ENCODE measurements at regions not wholly inside any gene's neighbourhood (a gene's known extent, or its start where the extent isn't known, plus 50 kb on each side); places are given as distances from the start of the nearest gene placed in this dataset.

GRCh38 chr7:137157256-137157655, 186.3 kb downstream of the PTN start:
- H3K9me3 ChIP-seq, result peaks cover 0 to 15% (median 0%) of the 10 kb centered on the region in 12 donors
- 87 to 95% (median 93%) methylated on average over 1 of the region's 1 CpG for WGBS, 4 donors
- intact Hi-C loops (cut with DNase I), result loop anchor here in 1 of 10 donors (10.0 kb wide), 1 partner anchor 292 kb away; the partner anchor contains the start of gene CHRM2
- TF ChIP-seq POLR2A (IDR thresholded peaks at IDR 0.05) (no peak), CTCF (IDR thresholded peaks at IDR 0.05) (no peak)
- H3K36me3 ChIP-seq, result no peaks in the 10 kb centered on the region
- ATAC-seq (no peak), DNase-seq (no peak)
- no peak overlapping the region for H3K27ac ChIP-seq
- no peak overlapping the region for H3K4me3 ChIP-seq
- H3K27me3 ChIP-seq, result no peaks in the 10 kb centered on the region
- H3K4me1 ChIP-seq, result no peaks in the 10 kb centered on the region

- peak overlapping the region in 4 of 12 donors; percentile 39 to 73 (median 47) for H3K27ac ChIP-seq
Observed at GRCh38 chr7:137151690-137152052, 191.9 kb downstream of the PTN start.

GRCh38 chr7:137151041-137151689, 192.4 kb downstream of the PTN start:
- Histone ChIP-seq H3K36me3 (no peaks in the 10 kb centered on the region), H3K27me3 (no peaks in the 10 kb centered on the region), H3K27ac (peak overlapping the region in 7 of 12 donors; percentile 18 to 73 (median 47)), H3K4me1 (peaks cover 0 to 14% (median 0%) of the 10 kb centered on the region in 12 donors), H3K9me3 (no peaks in the 10 kb centered on the region), H3K4me3 (no peak overlapping the region)
- WGBS, 4 donors, result 10 to 22% (median 16%) methylated on average over 5 of the region's 5 CpGs
- ATAC-seq (peak in 3 of 4 donors; percentile 45 to 79 (median 70)), DNase-seq (no peak)
- no peak for TF ChIP-seq POLR2A (IDR thresholded peaks at IDR 0.05)
- intact Hi-C loops (cut with DNase I), result loop anchor here in 1 of 10 donors (10.0 kb wide), 1 partner anchor 286 kb away; the partner anchor contains the start of gene CHRM2

More at GRCh38 chr7:137151690-137152052, 191.9 kb downstream of the PTN start:
- TF ChIP-seq POLR2A (IDR thresholded peaks at IDR 0.05), result no peak
- TF ChIP-seq CTCF (IDR thresholded peaks at IDR 0.05), result no peak
- no peak overlapping the region for H3K4me3 ChIP-seq
- ATAC-seq (no peak), DNase-seq (no peak)
- H3K9me3 ChIP-seq, result peaks cover 0 to 2% (median 0%) of the 10 kb centered on the region in 12 donors
- intact Hi-C loops (cut with DNase I), result loop anchor here in 1 of 10 donors (10.0 kb wide), 1 partner anchor 287 kb away; the partner anchor contains the start of gene CHRM2
- H3K4me1 ChIP-seq, result peaks cover 0 to 14% (median 0%) of the 10 kb centered on the region in 12 donors
- WGBS, 4 donors, result 75 to 88% (median 85%) methylated on average over 2 of the region's 2 CpGs
- H3K27me3 ChIP-seq, result no peaks in the 10 kb centered on the region
- H3K36me3 ChIP-seq, result no peaks in the 10 kb centered on the region

- intact Hi-C loops (cut with DNase I), result no loop called here
- peaks cover 0 to 14% (median 0%) of the 10 kb centered on the region in 12 donors for H3K4me1 ChIP-seq
Observed at GRCh38 chr7:137147338-137147720, 196.2 kb downstream of the PTN start.

More at GRCh38 chr7:137147338-137147720, 196.2 kb downstream of the PTN start:
- Histone ChIP-seq H3K36me3 (no peaks in the 10 kb centered on the region), H3K27me3 (no peaks in the 10 kb centered on the region), H3K9me3 (peaks cover 0 to 3% (median 0%) of the 10 kb centered on the region in 12 donors), H3K4me3 (no peak overlapping the region), H3K27ac (no peak overlapping the region)
- no peak for ATAC-seq
- 44 to 56% (median 49%) methylated on average over 3 of the region's 3 CpGs for WGBS, 4 donors
- TF ChIP-seq POLR2A (IDR thresholded peaks at IDR 0.05) (no peak), CTCF (IDR thresholded peaks at IDR 0.05) (no peak)
- no peak for DNase-seq
